Upper lobe of left lung (tissue), 4 donors: ENCODE measurements at regions not wholly inside any gene's neighbourhood (a gene's known extent, or its start where the extent isn't known, plus 50 kb on each side); places are given as distances from the start of the nearest gene placed in this dataset.

Source experiments
- CTCF ChIP-seq, 6 experiments: fragments of 450-650 bp in 4 of 6; fragments of 200-600 bp in 2 of 6; sonication (generic) in 2 of 6; IDR thresholded peaks; one replicate each; pipeline ENCODE4 v1.5.1; 2016 to 2019; ENCODE audit warnings: antibody characterized with exemption in 6 of 6
- EP300 ChIP-seq, 4 donors: sonication (generic); formaldehyde crosslinking; IDR thresholded peaks; one replicate each; pipeline ENCODE4 v1.5.1; 2017; ENCODE audit warnings: antibody characterized with exemption in 4 of 4, control low read depth in 2 of 4
- POLR2A ChIP-seq, 4 donors: fragments of 450-650 bp; IDR thresholded peaks; one replicate each; pipeline ENCODE4 v1.5.1; 2016 to 2017; ENCODE audit warnings: antibody characterized with exemption in 4 of 4, mild to moderate bottlenecking in 2 of 4

- TF ChIP-seq CTCF (IDR thresholded peaks at IDR 0.05), result no peak
- no peak for TF ChIP-seq EP300 (IDR thresholded peaks at IDR 0.05)
- TF ChIP-seq POLR2A (IDR thresholded peaks at IDR 0.05), result no peak
Measured at GRCh38 chr4:89469930-89470375, 162.4 kb upstream of the GPRIN3 start.
